ENCODE measurements at regions not wholly inside any gene's neighbourhood (a gene's known extent, or its start where the extent isn't known, plus 50 kb on each side); places are given as distances from the start of the nearest gene placed in this dataset.

DNA sequence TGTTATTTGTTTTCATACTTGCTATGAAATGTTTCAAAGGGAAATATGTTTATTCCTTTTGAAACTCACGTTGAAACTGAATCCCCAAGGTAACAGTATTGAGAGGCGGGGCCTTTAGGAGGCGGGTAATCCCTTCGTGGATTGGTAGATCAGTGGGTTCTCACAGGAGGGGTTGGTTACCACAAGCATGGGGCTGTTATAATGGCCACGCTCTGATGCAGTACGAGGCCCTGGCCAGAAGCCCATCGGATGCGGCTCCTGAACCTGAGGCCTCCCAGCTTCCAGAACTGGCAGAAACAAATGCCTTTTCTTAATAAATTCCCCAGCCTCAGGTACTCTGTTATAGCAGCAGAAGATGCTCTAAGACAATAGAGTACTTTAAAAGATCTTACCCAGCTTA lies 135.7 kb downstream of the ASB1 start:
- no peaks in the 10 kb centered on the region for H3K27me3 ChIP-seq (ENCODE audit: control insufficient read depth, insufficient read depth, low read length)
- H3K27ac ChIP-seq (ENCODE audit: low read depth, low read length): no peak overlapping the region
- no peaks in the 10 kb centered on the region for H3K36me3 ChIP-seq (ENCODE audit: control insufficient read depth, insufficient read depth, low read length)
- H3K4me3 ChIP-seq (ENCODE audit: low read depth, low read length): no peak overlapping the region
- no peaks in the 10 kb centered on the region for H3K9me3 ChIP-seq (ENCODE audit: control insufficient read depth, insufficient read depth, low read length)
- no peaks in the 10 kb centered on the region for H3K4me1 ChIP-seq (ENCODE audit: control insufficient read depth, insufficient read depth, low read length)
- no peak overlapping the region for H3K9ac ChIP-seq (ENCODE audit: low read depth, low read length)

GRCh38 chr2:238563551-238563950 lies 136.8 kb downstream of the ASB1 start:
- Histone ChIP-seq H3K9ac (ENCODE audit: low read depth, low read length) (no peak overlapping the region), H3K4me1 (ENCODE audit: control insufficient read depth, insufficient read depth, low read length) (no peaks in the 10 kb centered on the region), H3K27me3 (ENCODE audit: control insufficient read depth, insufficient read depth, low read length) (no peaks in the 10 kb centered on the region), H3K36me3 (ENCODE audit: control insufficient read depth, insufficient read depth, low read length) (no peaks in the 10 kb centered on the region), H3K4me3 (ENCODE audit: low read depth, low read length) (no peak overlapping the region), H3K27ac (ENCODE audit: low read depth, low read length) (no peak overlapping the region), H3K9me3 (ENCODE audit: control insufficient read depth, insufficient read depth, low read length) (no peaks in the 10 kb centered on the region)

DNA sequence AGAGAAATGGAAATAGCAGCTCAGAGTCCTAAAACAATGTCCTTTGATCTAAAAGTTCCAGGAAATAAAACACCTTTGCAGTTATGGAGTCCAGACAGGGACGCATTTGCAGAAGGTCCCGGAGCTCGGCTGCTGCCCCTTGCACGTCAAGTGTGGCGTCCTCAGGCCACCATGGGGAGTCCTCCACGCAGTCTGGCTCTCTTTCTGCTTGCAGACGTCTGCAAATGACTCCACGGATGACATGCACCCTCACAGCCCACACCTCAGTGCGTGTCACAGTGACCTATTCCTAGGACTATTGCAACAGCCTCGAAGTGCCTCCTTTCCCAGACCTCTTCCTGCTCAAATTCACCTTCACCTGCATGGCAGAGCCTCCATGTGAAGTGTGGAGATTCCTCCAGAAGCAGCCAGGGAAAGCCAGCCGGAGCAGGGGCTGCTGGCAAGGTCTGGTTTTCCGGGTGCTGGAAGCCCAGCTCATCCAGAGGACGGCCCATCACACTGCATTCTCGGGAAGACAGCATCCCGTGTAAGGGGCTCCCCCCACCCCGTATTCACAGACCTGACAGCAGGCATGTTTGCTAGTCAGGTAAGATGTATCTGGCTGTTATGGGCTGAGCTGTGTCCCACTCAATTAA lies 137.7 kb downstream of the ASB1 start:
- no peaks in the 10 kb centered on the region for H3K36me3 ChIP-seq (ENCODE audit: control insufficient read depth, insufficient read depth, low read length)
- H3K4me1 ChIP-seq (ENCODE audit: control insufficient read depth, insufficient read depth, low read length): no peaks in the 10 kb centered on the region
- no peaks in the 10 kb centered on the region for H3K27me3 ChIP-seq (ENCODE audit: control insufficient read depth, insufficient read depth, low read length)
- no peak overlapping the region for H3K9ac ChIP-seq (ENCODE audit: low read depth, low read length)
- no peak overlapping the region for H3K4me3 ChIP-seq (ENCODE audit: low read depth, low read length)
- no peaks in the 10 kb centered on the region for H3K9me3 ChIP-seq (ENCODE audit: control insufficient read depth, insufficient read depth, low read length)
- no peak overlapping the region for H3K27ac ChIP-seq (ENCODE audit: low read depth, low read length)

DNA sequence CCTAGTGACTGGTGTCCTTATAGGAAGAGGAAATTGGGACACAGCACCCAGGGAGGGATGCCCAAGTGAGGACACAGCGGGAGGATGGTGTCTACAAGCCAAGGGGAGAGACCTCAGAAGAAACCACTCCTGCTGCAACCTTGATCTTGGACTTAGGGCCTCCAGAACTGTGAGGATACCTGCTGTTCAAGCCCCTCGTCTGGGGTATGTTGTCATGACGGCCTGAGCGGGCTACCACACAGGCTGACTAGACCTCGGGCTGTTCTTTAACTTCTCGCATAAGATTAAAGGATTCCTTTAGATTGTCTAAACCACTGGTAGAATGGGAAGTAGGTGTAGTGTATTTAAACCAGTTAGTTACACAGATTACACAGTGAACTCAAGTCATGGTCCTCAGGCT lies 138.3 kb downstream of the ASB1 start:
- H3K9ac ChIP-seq (ENCODE audit: low read depth, low read length): no peak overlapping the region
- H3K4me1 ChIP-seq (ENCODE audit: control insufficient read depth, insufficient read depth, low read length): no peaks in the 10 kb centered on the region
- no peak overlapping the region for H3K27ac ChIP-seq (ENCODE audit: low read depth, low read length)
- no peaks in the 10 kb centered on the region for H3K36me3 ChIP-seq (ENCODE audit: control insufficient read depth, insufficient read depth, low read length)
- no peak overlapping the region for H3K4me3 ChIP-seq (ENCODE audit: low read depth, low read length)
- H3K27me3 ChIP-seq (ENCODE audit: control insufficient read depth, insufficient read depth, low read length): no peaks in the 10 kb centered on the region
- H3K9me3 ChIP-seq (ENCODE audit: control insufficient read depth, insufficient read depth, low read length): no peaks in the 10 kb centered on the region

DNA sequence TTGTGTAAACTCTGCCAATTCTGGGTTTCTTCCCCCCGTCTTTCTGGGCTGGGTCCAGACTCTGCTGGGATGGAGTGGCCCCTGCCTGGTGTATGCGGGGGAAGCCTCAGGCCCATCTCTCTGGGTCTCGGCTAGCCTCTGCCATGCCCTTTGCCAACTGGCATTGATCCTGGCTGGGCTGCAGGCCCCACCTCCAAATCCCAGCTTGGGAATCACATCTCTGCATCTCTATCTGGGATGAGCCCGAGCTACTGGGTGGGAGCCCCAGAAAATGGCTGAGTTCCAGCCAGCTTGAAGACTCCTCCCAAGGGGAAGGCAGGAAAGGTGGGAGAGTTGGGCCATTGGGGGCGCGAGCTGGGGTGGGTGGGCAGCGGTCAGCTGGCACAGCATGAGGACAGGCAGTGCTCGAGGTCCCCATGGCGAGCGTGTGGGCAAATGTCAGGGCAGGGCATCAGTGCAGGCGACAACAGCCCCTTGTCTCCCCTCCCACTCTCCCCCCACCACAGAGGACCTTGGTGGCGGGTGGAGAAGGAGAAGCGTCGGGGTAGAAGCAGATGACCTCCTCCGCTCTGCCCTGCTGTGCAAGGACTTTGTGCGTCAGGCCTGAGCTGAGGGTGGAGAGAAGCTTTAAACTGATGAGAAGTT lies 139.4 kb downstream of the ASB1 start:
- H3K4me3 ChIP-seq (ENCODE audit: low read depth, low read length): no peak overlapping the region
- no peaks in the 10 kb centered on the region for H3K36me3 ChIP-seq (ENCODE audit: control insufficient read depth, insufficient read depth, low read length)
- no peaks in the 10 kb centered on the region for H3K4me1 ChIP-seq (ENCODE audit: control insufficient read depth, insufficient read depth, low read length)
- no peak overlapping the region for H3K27ac ChIP-seq (ENCODE audit: low read depth, low read length)
- no peaks in the 10 kb centered on the region for H3K27me3 ChIP-seq (ENCODE audit: control insufficient read depth, insufficient read depth, low read length)
- H3K9me3 ChIP-seq (ENCODE audit: control insufficient read depth, insufficient read depth, low read length): no peaks in the 10 kb centered on the region
- no peak overlapping the region for H3K9ac ChIP-seq (ENCODE audit: low read depth, low read length)

- H3K36me3 ChIP-seq (ENCODE audit: control insufficient read depth, insufficient read depth, low read length): no peaks in the 10 kb centered on the region
- no peak overlapping the region for H3K27ac ChIP-seq (ENCODE audit: low read depth, low read length)
- no peak overlapping the region for H3K9ac ChIP-seq (ENCODE audit: low read depth, low read length)
- no peaks in the 10 kb centered on the region for H3K27me3 ChIP-seq (ENCODE audit: control insufficient read depth, insufficient read depth, low read length)
- no peaks in the 10 kb centered on the region for H3K4me1 ChIP-seq (ENCODE audit: control insufficient read depth, insufficient read depth, low read length)
- H3K4me3 ChIP-seq (ENCODE audit: low read depth, low read length): no peak overlapping the region
- no peaks in the 10 kb centered on the region for H3K9me3 ChIP-seq (ENCODE audit: control insufficient read depth, insufficient read depth, low read length)
Observed at GRCh38 chr2:238567067-238567855, 140.5 kb downstream of the ASB1 start.

DNA sequence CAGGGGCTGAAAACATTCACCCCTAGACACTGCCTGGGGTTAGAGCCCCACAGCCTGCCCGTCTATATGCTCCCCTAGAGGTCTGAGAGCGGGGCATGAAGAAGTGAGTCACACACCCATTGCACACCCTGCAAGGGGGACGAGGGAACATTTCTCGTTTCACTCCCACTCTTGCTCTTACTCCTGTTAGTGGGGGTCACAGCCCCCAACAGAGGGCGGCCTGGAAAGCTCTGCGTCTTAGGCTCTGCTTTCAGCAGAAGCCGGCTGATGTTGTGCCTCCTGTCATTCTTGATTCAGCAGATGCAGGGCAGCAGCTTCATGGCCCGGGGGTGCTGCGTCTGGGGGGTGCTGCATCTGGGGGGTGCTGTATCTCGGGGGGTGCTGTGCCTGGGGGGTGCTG lies 141.3 kb downstream of the ASB1 start:
- no peak overlapping the region for H3K27ac ChIP-seq (ENCODE audit: low read depth, low read length)

GRCh38 chr2:238568455-238569440 lies 142.0 kb downstream of the ASB1 start:
- no peaks in the 10 kb centered on the region for H3K4me1 ChIP-seq (ENCODE audit: control insufficient read depth, insufficient read depth, low read length)
- no peaks in the 10 kb centered on the region for H3K36me3 ChIP-seq (ENCODE audit: control insufficient read depth, insufficient read depth, low read length)
- H3K27me3 ChIP-seq (ENCODE audit: control insufficient read depth, insufficient read depth, low read length): no peaks in the 10 kb centered on the region
- H3K9me3 ChIP-seq (ENCODE audit: control insufficient read depth, insufficient read depth, low read length): no peaks in the 10 kb centered on the region
- H3K9ac ChIP-seq (ENCODE audit: low read depth, low read length): no peak overlapping the region
- H3K27ac ChIP-seq (ENCODE audit: low read depth, low read length): no peak overlapping the region
- H3K4me3 ChIP-seq (ENCODE audit: low read depth, low read length): no peak overlapping the region

More for the DNA sequence above, 141.3 kb downstream of the ASB1 start:
- no peaks in the 10 kb centered on the region for H3K27me3 ChIP-seq (ENCODE audit: control insufficient read depth, insufficient read depth, low read length)
- no peaks in the 10 kb centered on the region for H3K4me1 ChIP-seq (ENCODE audit: control insufficient read depth, insufficient read depth, low read length)
- H3K9ac ChIP-seq (ENCODE audit: low read depth, low read length): no peak overlapping the region
- no peaks in the 10 kb centered on the region for H3K36me3 ChIP-seq (ENCODE audit: control insufficient read depth, insufficient read depth, low read length)
- H3K4me3 ChIP-seq (ENCODE audit: low read depth, low read length): no peak overlapping the region
- H3K9me3 ChIP-seq (ENCODE audit: control insufficient read depth, insufficient read depth, low read length): no peaks in the 10 kb centered on the region

GRCh38 chr2:238569507-238570195 lies 142.9 kb downstream of the ASB1 start:
- H3K9ac ChIP-seq (ENCODE audit: low read depth, low read length): no peak overlapping the region
- no peaks in the 10 kb centered on the region for H3K4me1 ChIP-seq (ENCODE audit: control insufficient read depth, insufficient read depth, low read length)
- H3K36me3 ChIP-seq (ENCODE audit: control insufficient read depth, insufficient read depth, low read length): no peaks in the 10 kb centered on the region
- H3K27ac ChIP-seq (ENCODE audit: low read depth, low read length): no peak overlapping the region
- no peaks in the 10 kb centered on the region for H3K9me3 ChIP-seq (ENCODE audit: control insufficient read depth, insufficient read depth, low read length)
- H3K4me3 ChIP-seq (ENCODE audit: low read depth, low read length): no peak overlapping the region
- H3K27me3 ChIP-seq (ENCODE audit: control insufficient read depth, insufficient read depth, low read length): no peaks in the 10 kb centered on the region

DNA sequence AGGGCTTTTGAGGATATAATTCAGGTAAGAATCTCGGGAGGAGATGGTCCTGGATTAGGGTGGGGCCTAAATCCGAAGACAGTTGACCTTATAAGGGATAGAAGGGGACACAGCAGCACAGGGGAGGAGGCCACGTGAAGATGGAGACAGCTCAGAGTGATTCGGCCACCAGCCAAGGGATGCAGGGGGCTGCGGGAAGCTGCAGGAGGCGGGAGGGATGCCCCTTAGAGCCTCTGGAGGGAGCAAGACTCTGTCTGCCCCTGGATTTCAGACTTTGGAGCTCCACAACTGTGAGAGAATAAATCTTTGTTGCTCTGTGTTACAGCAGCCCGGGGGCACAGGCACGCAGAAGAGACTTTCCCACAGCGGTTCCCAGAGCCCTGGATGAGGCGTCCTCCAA lies 143.7 kb downstream of the ASB1 start:
- H3K9ac ChIP-seq (ENCODE audit: low read depth, low read length): no peak overlapping the region
- H3K4me3 ChIP-seq (ENCODE audit: low read depth, low read length): no peak overlapping the region
- no peaks in the 10 kb centered on the region for H3K36me3 ChIP-seq (ENCODE audit: control insufficient read depth, insufficient read depth, low read length)
- H3K4me1 ChIP-seq (ENCODE audit: control insufficient read depth, insufficient read depth, low read length): no peaks in the 10 kb centered on the region
- no peaks in the 10 kb centered on the region for H3K27me3 ChIP-seq (ENCODE audit: control insufficient read depth, insufficient read depth, low read length)
- H3K27ac ChIP-seq (ENCODE audit: low read depth, low read length): no peak overlapping the region
- H3K9me3 ChIP-seq (ENCODE audit: control insufficient read depth, insufficient read depth, low read length): no peaks in the 10 kb centered on the region

Data from HUES48 (cell line).